ENCODE measurements at regions not wholly inside any gene's neighbourhood (a gene's known extent, or its start where the extent isn't known, plus 50 kb on each side); places are given as distances from the start of the nearest gene placed in this dataset.
"Not testable (repeated sequence)": the region's sequence is repeated elsewhere in the genome, so short reads cannot be mapped to it uniquely, and the experiment has no call there.

GRCh38 chr6:3619800-3620199, 131.7 kb downstream of the PXDC1 start:
- no peak for DNase-seq (ENCODE audit: low spot score)

- no peak for DNase-seq (ENCODE audit: low spot score)
These were observed 132.3 kb downstream of the PXDC1 start for GRCh38 chr6:3619201-3619600.

GRCh38 chr6:3618642-3619041, 132.9 kb downstream of the PXDC1 start:
- DNase-seq (ENCODE audit: low spot score), result no peak

GRCh38 chr6:3617681-3618311, 133.7 kb downstream of the PXDC1 start:
- DNase-seq (ENCODE audit: low spot score), result no peak

GRCh38 chr6:3617192-3617631, 134.3 kb downstream of the PXDC1 start:
- DNase-seq (ENCODE audit: low spot score), result no peak

- no peak for DNase-seq (ENCODE audit: low spot score)
These were observed 134.8 kb downstream of the PXDC1 start for GRCh38 chr6:3616565-3617176.

GRCh38 chr6:3615391-3616380, 135.8 kb downstream of the PXDC1 start:
- no peak for DNase-seq (ENCODE audit: low spot score)

GRCh38 chr6:3614918-3615317, 136.6 kb downstream of the PXDC1 start:
- no peak for DNase-seq (ENCODE audit: low spot score)

- DNase-seq (ENCODE audit: low spot score), result not testable (repeated sequence)
These were observed 137.9 kb downstream of the PXDC1 start for GRCh38 chr6:3613565-3613964.

GRCh38 chr6:3612341-3613041, 139.0 kb downstream of the PXDC1 start:
- no peak for DNase-seq (ENCODE audit: low spot score)

GRCh38 chr6:3610921-3611320, 140.6 kb downstream of the PXDC1 start:
- no peak for DNase-seq (ENCODE audit: low spot score)

- DNase-seq (ENCODE audit: low spot score), result no peak
These were observed 141.3 kb downstream of the PXDC1 start for GRCh38 chr6:3610206-3610605.

- DNase-seq (ENCODE audit: low spot score), result no peak
These were observed 142.1 kb downstream of the PXDC1 start for GRCh38 chr6:3609388-3609787.

GRCh38 chr6:3608159-3608558, 143.4 kb downstream of the PXDC1 start:
- no peak for DNase-seq (ENCODE audit: low spot score)

- DNase-seq (ENCODE audit: low spot score), result no peak
These were observed 143.9 kb downstream of the PXDC1 start for GRCh38 chr6:3607599-3607998.

- no peak for DNase-seq (ENCODE audit: low spot score)
These were observed 144.3 kb downstream of the PXDC1 start for GRCh38 chr6:3607171-3607570.

GRCh38 chr6:3603340-3604130, 146.7 kb upstream of the SLC22A23 start:
- DNase-seq (ENCODE audit: low spot score), result no peak

- DNase-seq (ENCODE audit: low spot score), result no peak
These were observed 144.7 kb upstream of the SLC22A23 start for GRCh38 chr6:3601570-3601969.

- DNase-seq (ENCODE audit: low spot score), result no peak
These were observed 140.7 kb upstream of the SLC22A23 start for GRCh38 chr6:3597500-3598064.

GRCh38 chr6:3596766-3597165, 139.9 kb upstream of the SLC22A23 start:
- DNase-seq (ENCODE audit: low spot score), result no peak

GRCh38 chr6:3594201-3594600, 137.4 kb upstream of the SLC22A23 start:
- no peak for DNase-seq (ENCODE audit: low spot score)

All from mucosa of gallbladder (tissue), 1 donor.